Effector memory CD8-positive, alpha-beta T cell (primary cell): ENCODE measurements at regions not wholly inside any gene's neighbourhood (a gene's known extent, or its start where the extent isn't known, plus 50 kb on each side); places are given as distances from the start of the nearest gene placed in this dataset.

Experiments used
- ATAC-seq: fragments of 150-1000 bp; cut with Tn5 transposase; replicated peaks from 2 replicates; pipeline ENCODE4 v1.10.0; 2021; ENCODE audit warnings: mild to moderate bottlenecking, moderate library complexity
- DNase-seq, 3 experiments: peaks; one replicate each; pipeline ENCODE4 v3.0.0; 2021
- H3K27ac Mint-ChIP-seq, 2 donors: one replicate each; pipeline ENCODE4 v1.8.0; 2022; ENCODE audit warnings: mild to moderate bottlenecking in 2 of 2, mixed read lengths in 2 of 2, moderate library complexity in 2 of 2
- H3K27me3 Mint-ChIP-seq, 2 donors: one replicate each; pipeline ENCODE4 v1.8.0; 2022; ENCODE audit warnings: mixed read lengths in 2 of 2
- H3K36me3 Mint-ChIP-seq: one replicate; pipeline ENCODE4 v1.8.0; 2022; ENCODE audit warnings: mild to moderate bottlenecking, moderate library complexity, mixed read lengths; ENCODE audit not compliant: insufficient read depth
- H3K4me1 Mint-ChIP-seq, 2 donors: one replicate each; pipeline ENCODE4 v1.8.0; 2022; ENCODE audit warnings: low read depth in 2 of 2, mixed read lengths in 2 of 2
- H3K4me3 Mint-ChIP-seq, 2 donors: one replicate each; pipeline ENCODE4 v1.8.0; 2022; ENCODE audit warnings: mild to moderate bottlenecking in 2 of 2, mixed read lengths in 2 of 2, moderate library complexity in 2 of 2
- H3K9me3 Mint-ChIP-seq, 2 donors: one replicate each; pipeline ENCODE4 v1.8.0; 2022; ENCODE audit warnings: mixed read lengths in 2 of 2

GRCh38 chr3:18295171-18295920 lies 129.8 kb downstream of the SATB1 start:
- H3K27ac Mint-ChIP-seq = no peak overlapping the region
- H3K4me1 Mint-ChIP-seq = no peaks in the 10 kb centered on the region
- peaks cover 0 to 17% of the 10 kb centered on the region in 2 donors for H3K27me3 Mint-ChIP-seq
- DNase-seq (no peak), ATAC-seq (no peak)
- H3K9me3 Mint-ChIP-seq = peaks cover 6 to 8% of the 10 kb centered on the region in 2 donors
- H3K36me3 Mint-ChIP-seq = peaks cover 3% of the 10 kb centered on the region
- H3K4me3 Mint-ChIP-seq = no peak overlapping the region

GRCh38 chr3:18290157-18290556 lies 135.0 kb downstream of the SATB1 start:
- Mint-ChIP-seq H3K4me1 (no peaks in the 10 kb centered on the region), H3K27ac (no peak overlapping the region), H3K4me3 (no peak overlapping the region), H3K36me3 (no peaks in the 10 kb centered on the region), H3K27me3 (peaks cover 0 to 4% of the 10 kb centered on the region in 2 donors), H3K9me3 (no peaks in the 10 kb centered on the region)
- ATAC-seq (no peak), DNase-seq (no peak)

GRCh38 chr3:18288243-18288642 lies 136.9 kb downstream of the SATB1 start:
- Mint-ChIP-seq H3K4me3 (no peak overlapping the region), H3K4me1 (no peaks in the 10 kb centered on the region), H3K36me3 (no peaks in the 10 kb centered on the region), H3K9me3 (no peaks in the 10 kb centered on the region), H3K27ac (no peak overlapping the region), H3K27me3 (peaks cover 4 to 11% of the 10 kb centered on the region in 2 donors)
- ATAC-seq (no peak), DNase-seq (no peak)

GRCh38 chr3:18284716-18285115 lies 140.4 kb downstream of the SATB1 start:
- no peak overlapping the region for H3K27ac Mint-ChIP-seq
- no peaks in the 10 kb centered on the region for H3K9me3 Mint-ChIP-seq
- DNase-seq (no peak), ATAC-seq (no peak)
- no peak overlapping the region for H3K4me3 Mint-ChIP-seq
- no peaks in the 10 kb centered on the region for H3K36me3 Mint-ChIP-seq
- no peaks in the 10 kb centered on the region for H3K4me1 Mint-ChIP-seq
- peaks cover 28 to 41% of the 10 kb centered on the region in 2 donors for H3K27me3 Mint-ChIP-seq

- H3K27ac Mint-ChIP-seq = no peak overlapping the region
- H3K27me3 Mint-ChIP-seq = peaks cover 28 to 39% of the 10 kb centered on the region in 2 donors
- no peak overlapping the region for H3K4me3 Mint-ChIP-seq
- no peaks in the 10 kb centered on the region for H3K4me1 Mint-ChIP-seq
- no peaks in the 10 kb centered on the region for H3K36me3 Mint-ChIP-seq
- H3K9me3 Mint-ChIP-seq = no peaks in the 10 kb centered on the region
- DNase-seq (no peak), ATAC-seq (no peak)
Measured at GRCh38 chr3:18283680-18284079, 141.5 kb downstream of the SATB1 start.

GRCh38 chr3:18282507-18282906 lies 142.6 kb downstream of the SATB1 start:
- no peak for ATAC-seq
- Mint-ChIP-seq H3K4me3 (no peak overlapping the region), H3K27ac (no peak overlapping the region), H3K4me1 (no peaks in the 10 kb centered on the region), H3K36me3 (no peaks in the 10 kb centered on the region), H3K27me3 (peaks cover 28 to 37% of the 10 kb centered on the region in 2 donors), H3K9me3 (no peaks in the 10 kb centered on the region)
- DNase-seq = no peak

GRCh38 chr3:18279226-18279737 lies 145.9 kb downstream of the SATB1 start:
- Mint-ChIP-seq H3K9me3 (no peaks in the 10 kb centered on the region), H3K27ac (no peak overlapping the region), H3K36me3 (no peaks in the 10 kb centered on the region), H3K4me1 (no peaks in the 10 kb centered on the region), H3K4me3 (no peak overlapping the region), H3K27me3 (peaks cover 28 to 37% of the 10 kb centered on the region in 2 donors)
- DNase-seq (no peak), ATAC-seq (no peak)

- no peaks in the 10 kb centered on the region for H3K4me1 Mint-ChIP-seq
- H3K27ac Mint-ChIP-seq = no peak overlapping the region
- peaks cover 0 to 20% of the 10 kb centered on the region in 2 donors for H3K27me3 Mint-ChIP-seq
- DNase-seq (no peak), ATAC-seq (no peak)
- H3K36me3 Mint-ChIP-seq = no peaks in the 10 kb centered on the region
- no peak overlapping the region for H3K4me3 Mint-ChIP-seq
- H3K9me3 Mint-ChIP-seq = no peaks in the 10 kb centered on the region
Measured at GRCh38 chr3:18264853-18265252, 160.3 kb downstream of the SATB1 start.

- no peaks in the 10 kb centered on the region for H3K9me3 Mint-ChIP-seq
- H3K36me3 Mint-ChIP-seq = no peaks in the 10 kb centered on the region
- H3K4me1 Mint-ChIP-seq = no peaks in the 10 kb centered on the region
- DNase-seq = no peak
- no peak for ATAC-seq
- H3K27me3 Mint-ChIP-seq = peaks cover 0 to 20% of the 10 kb centered on the region in 2 donors
- H3K27ac Mint-ChIP-seq = no peak overlapping the region
- no peak overlapping the region for H3K4me3 Mint-ChIP-seq
Measured at GRCh38 chr3:18264361-18264760, 160.8 kb downstream of the SATB1 start.

- Mint-ChIP-seq H3K36me3 (no peaks in the 10 kb centered on the region), H3K9me3 (no peaks in the 10 kb centered on the region), H3K4me3 (no peak overlapping the region), H3K4me1 (no peaks in the 10 kb centered on the region), H3K27ac (no peak overlapping the region), H3K27me3 (peaks cover 11 to 16% of the 10 kb centered on the region in 2 donors)
- DNase-seq = no peak
- no peak for ATAC-seq
Measured at GRCh38 chr3:18258492-18258891, 166.6 kb downstream of the SATB1 start.

GRCh38 chr3:18252578-18252977 lies 172.6 kb downstream of the SATB1 start:
- H3K9me3 Mint-ChIP-seq = no peaks in the 10 kb centered on the region
- no peak overlapping the region for H3K27ac Mint-ChIP-seq
- no peak for DNase-seq
- H3K36me3 Mint-ChIP-seq = no peaks in the 10 kb centered on the region
- no peak for ATAC-seq
- H3K4me1 Mint-ChIP-seq = no peaks in the 10 kb centered on the region
- peaks cover 7 to 27% of the 10 kb centered on the region in 2 donors for H3K27me3 Mint-ChIP-seq
- no peak overlapping the region for H3K4me3 Mint-ChIP-seq

- Mint-ChIP-seq H3K9me3 (no peaks in the 10 kb centered on the region), H3K27ac (no peak overlapping the region), H3K27me3 (peaks cover 7 to 27% of the 10 kb centered on the region in 2 donors), H3K36me3 (no peaks in the 10 kb centered on the region), H3K4me1 (no peaks in the 10 kb centered on the region), H3K4me3 (no peak overlapping the region)
- ATAC-seq = no peak
- DNase-seq = no peak
Measured at GRCh38 chr3:18250991-18251390, 174.1 kb downstream of the SATB1 start.

GRCh38 chr3:18249126-18249525 lies 176.0 kb downstream of the SATB1 start:
- no peaks in the 10 kb centered on the region for H3K9me3 Mint-ChIP-seq
- ATAC-seq (no peak), DNase-seq (no peak)
- no peak overlapping the region for H3K27ac Mint-ChIP-seq
- H3K27me3 Mint-ChIP-seq = peaks cover 0 to 18% of the 10 kb centered on the region in 2 donors
- H3K4me3 Mint-ChIP-seq = no peak overlapping the region
- H3K36me3 Mint-ChIP-seq = no peaks in the 10 kb centered on the region
- peaks cover 0 to 2% of the 10 kb centered on the region in 2 donors for H3K4me1 Mint-ChIP-seq

- Mint-ChIP-seq H3K27ac (no peak overlapping the region), H3K27me3 (peaks cover 6 to 25% of the 10 kb centered on the region in 2 donors), H3K36me3 (no peaks in the 10 kb centered on the region), H3K9me3 (no peaks in the 10 kb centered on the region), H3K4me1 (peaks cover 0 to 2% of the 10 kb centered on the region in 2 donors), H3K4me3 (no peak overlapping the region)
- ATAC-seq (no peak), DNase-seq (no peak)
Measured at GRCh38 chr3:18247776-18248310, 177.3 kb downstream of the SATB1 start.
